ENCODE measurements at regions not wholly inside any gene's neighbourhood (a gene's known extent, or its start where the extent isn't known, plus 50 kb on each side); places are given as distances from the start of the nearest gene placed in this dataset.

DNA sequence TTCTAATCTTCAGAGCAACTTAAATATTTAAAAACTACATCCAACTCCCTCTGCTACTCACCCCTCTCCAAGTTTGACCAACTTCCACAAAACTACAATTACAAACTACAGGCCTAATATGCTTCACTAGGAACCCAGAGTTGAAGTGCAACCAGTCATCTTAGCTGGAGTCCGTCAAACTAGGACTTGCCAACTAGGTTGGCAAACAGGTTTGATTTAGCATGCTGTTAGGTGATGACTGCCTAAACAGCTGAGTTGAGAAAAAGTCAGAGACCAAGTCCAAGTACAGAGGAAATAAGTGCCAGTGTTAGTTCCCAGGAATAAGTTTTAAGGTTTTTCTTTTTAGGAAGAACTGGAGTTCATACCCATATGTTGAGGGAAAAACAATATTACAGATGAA lies 1109.0 kb downstream of the TUSC7 start:
- TF ChIP-seq, protein P1, sequence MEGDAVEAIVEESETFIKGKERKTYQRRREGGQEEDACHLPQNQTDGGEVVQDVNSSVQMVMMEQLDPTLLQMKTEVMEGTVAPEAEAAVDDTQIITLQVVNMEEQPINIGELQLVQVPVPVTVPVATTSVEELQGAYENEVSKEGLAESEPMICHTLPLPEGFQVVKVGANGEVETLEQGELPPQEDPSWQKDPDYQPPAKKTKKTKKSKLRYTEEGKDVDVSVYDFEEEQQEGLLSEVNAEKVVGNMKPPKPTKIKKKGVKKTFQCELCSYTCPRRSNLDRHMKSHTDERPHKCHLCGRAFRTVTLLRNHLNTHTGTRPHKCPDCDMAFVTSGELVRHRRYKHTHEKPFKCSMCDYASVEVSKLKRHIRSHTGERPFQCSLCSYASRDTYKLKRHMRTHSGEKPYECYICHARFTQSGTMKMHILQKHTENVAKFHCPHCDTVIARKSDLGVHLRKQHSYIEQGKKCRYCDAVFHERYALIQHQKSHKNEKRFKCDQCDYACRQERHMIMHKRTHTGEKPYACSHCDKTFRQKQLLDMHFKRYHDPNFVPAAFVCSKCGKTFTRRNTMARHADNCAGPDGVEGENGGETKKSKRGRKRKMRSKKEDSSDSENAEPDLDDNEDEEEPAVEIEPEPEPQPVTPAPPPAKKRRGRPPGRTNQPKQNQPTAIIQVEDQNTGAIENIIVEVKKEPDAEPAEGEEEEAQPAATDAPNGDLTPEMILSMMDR (IDR thresholded peaks at IDR 0.05), result no peak
- TF ChIP-seq POLR2A (IDR thresholded peaks at IDR 0.05), result no peak
